ENCODE measurements at regions not wholly inside any gene's neighbourhood (a gene's known extent, or its start where the extent isn't known, plus 50 kb on each side); places are given as distances from the start of the nearest gene placed in this dataset.
"Not testable (repeated sequence)": the region's sequence is repeated elsewhere in the genome, so short reads cannot be mapped to it uniquely, and the experiment has no call there.

DNA sequence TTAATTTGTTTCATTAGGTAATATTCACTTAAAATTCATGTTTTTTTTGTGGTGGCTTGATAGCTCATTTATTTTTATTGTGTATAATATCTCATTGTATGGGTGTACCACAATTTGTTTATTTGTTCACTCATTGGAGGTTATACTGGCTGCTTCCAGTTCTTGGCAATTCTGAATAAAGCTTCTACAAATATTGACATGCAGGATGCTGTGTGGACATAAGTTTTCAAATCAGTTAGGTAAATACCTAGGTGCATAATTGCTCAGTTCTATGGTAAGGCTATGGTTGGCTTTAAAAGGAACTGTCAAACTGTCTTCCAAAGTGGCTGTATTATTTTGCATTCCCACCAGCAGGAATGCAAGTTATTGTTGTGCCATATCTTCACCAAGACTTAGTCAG is 504.5 kb upstream of the GALNTL6 start:
- no peak overlapping the region for H3K27ac ChIP-seq
- TF ChIP-seq, protein P1, sequence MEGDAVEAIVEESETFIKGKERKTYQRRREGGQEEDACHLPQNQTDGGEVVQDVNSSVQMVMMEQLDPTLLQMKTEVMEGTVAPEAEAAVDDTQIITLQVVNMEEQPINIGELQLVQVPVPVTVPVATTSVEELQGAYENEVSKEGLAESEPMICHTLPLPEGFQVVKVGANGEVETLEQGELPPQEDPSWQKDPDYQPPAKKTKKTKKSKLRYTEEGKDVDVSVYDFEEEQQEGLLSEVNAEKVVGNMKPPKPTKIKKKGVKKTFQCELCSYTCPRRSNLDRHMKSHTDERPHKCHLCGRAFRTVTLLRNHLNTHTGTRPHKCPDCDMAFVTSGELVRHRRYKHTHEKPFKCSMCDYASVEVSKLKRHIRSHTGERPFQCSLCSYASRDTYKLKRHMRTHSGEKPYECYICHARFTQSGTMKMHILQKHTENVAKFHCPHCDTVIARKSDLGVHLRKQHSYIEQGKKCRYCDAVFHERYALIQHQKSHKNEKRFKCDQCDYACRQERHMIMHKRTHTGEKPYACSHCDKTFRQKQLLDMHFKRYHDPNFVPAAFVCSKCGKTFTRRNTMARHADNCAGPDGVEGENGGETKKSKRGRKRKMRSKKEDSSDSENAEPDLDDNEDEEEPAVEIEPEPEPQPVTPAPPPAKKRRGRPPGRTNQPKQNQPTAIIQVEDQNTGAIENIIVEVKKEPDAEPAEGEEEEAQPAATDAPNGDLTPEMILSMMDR (conservative IDR thresholded peaks at IDR 0.05) = no peak

DNA sequence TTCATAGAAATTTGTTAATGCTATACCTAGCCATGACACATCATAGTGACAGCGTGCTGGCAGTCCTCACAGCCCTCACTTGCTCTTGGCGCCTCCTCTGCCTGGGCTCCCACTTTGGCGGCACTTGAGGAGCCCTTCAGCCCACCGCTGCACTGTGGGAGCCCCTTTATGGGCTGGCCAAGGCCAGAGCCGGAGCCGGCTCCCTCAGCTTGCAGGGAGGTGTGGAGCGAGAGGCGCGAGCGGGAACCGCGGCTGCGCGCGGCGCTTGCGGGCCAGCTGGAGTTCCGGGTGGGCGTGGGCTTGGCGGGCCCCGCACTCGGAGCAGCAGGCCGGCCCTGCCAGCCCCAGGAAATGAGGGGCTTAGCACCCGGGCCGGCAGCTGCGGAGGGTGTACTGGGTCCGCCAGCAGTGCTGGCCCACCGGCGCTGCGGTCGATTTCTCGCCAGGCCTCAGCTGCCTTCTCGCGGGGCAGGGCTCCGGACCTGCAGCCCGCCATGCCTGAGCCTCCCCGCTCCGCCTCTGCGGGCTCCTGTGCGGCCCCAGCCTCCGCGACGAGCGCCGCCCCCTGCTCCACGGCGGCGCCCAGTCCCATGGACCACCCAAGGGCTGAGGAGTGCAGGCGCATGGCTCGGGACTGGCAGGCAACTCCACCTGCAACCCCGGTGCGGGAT is 515.0 kb upstream of the GALNTL6 start:
- not testable (repeated sequence) for H3K27ac ChIP-seq

DNA sequence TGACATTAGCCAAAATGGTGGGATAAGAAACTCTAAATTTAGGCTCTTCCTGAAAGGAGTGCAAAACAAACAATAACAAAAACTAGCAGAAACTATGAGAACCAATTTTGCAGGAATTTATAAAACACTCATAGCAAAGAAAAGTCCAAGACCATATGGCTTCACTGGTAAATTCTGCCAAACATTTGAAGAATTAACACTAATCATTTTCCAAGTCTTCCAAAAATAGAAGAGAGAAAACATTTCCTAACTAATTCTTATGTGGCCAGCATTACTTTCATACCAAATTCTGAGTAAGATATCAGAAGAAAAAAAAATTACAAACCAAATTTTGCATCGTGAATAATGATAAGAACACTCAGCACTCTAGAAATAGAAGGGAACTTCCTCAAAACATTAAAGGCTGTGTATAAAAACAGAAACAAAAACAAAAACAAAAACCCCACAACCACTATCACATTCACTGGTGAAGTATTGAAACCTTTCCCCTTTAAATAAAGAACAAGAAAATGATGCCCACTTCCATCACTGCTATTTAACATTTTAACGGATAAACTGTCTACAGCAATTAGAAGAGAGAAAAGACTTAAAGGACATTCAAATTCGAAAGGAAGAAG is 524.3 kb upstream of the GALNTL6 start:
- TF ChIP-seq, protein P1 (conservative IDR thresholded peaks at IDR 0.05) = no peak
- no peak overlapping the region for H3K27ac ChIP-seq

DNA sequence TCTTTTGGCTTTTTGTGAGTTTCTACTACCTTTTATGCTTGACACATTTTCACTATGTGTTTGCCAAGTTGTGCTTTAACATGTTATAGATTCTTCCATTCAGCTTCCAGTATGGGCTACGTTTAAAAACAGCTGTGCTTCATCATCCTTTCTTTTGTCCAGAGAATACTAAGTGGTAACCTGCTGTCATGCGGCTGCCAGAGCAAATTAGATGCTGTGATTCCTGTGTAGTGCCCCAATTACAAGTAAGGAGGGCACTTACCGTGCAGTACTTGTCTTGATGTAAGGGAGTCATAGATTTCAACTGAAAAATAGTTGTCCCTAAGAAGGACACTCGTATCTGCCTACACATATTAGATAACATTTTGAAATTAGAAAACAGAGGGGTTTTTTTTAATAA is 531.8 kb upstream of the GALNTL6 start:
- H3K27ac ChIP-seq = no peak overlapping the region
- TF ChIP-seq, protein P1 (conservative IDR thresholded peaks at IDR 0.05) = no peak

DNA sequence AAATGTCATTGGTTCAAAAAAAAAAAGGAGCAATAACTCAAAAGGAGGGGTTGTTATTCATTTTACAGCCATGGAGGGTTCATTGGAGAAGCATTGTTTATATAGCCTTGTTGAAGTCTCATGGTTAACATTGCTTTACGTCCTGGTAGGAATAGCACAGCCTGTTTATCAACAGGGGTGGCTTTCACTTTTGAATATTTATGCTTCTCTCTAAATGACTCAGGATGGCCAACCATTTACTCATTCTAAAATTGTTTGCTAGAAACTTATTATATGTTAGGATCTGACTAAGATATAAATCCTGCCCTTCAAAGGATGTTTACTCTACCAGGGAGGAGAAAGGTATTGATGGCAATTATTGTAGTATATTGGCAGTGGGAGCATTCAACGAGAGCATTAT is 534.1 kb upstream of the GALNTL6 start:
- TF ChIP-seq, protein P1 (conservative IDR thresholded peaks at IDR 0.05) = no peak
- no peak overlapping the region for H3K27ac ChIP-seq

DNA sequence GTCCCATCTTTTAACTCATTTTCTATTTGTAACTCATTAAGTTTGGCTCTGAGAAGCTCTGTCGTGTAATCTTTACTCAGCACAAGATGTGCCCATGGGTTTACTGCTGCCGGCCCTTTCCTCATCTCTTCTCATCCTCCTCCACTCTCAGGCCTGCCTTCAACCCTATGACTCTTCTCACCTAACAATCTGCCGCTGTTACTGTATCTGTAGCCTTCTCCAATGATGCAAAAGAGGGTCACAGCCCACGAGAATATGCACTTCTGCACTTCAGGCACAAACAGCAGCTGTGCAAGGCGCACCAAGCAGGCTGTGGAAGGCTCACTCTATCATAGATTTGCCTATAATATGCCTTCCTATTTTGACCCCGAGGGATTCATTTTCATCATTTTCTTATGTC is 546.5 kb upstream of the GALNTL6 start:
- TF ChIP-seq, protein P1 (conservative IDR thresholded peaks at IDR 0.05) = no peak
- H3K27ac ChIP-seq = no peak overlapping the region

DNA sequence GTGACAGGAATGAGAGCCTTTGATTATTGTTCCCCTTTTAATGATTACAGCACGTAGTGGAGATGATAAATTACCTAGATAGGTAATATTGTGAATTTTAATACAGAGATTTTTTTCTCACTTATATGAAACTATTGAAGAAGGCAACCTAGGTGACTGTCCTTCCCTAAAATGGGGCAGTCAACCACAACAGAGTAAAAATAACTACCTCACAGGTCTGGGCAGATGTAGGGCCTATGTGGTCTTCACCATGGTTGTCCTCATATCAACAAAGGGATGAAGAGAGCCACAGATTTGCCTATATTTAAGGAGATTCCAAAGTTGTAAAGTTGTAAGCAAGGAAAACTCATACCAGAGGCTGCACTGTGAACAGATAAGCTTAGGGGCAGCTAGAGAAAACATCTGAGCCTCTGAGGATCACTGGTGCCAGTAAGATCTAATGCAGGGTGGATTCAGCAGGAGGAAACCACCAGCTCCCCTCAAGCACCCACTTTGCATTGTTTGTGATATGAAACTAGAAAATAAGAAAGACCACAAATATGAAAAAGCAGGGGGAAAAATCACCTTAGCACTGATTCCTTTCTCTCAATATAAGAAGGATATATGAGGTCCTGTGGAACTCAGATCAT is 547.9 kb upstream of the GALNTL6 start:
- no peak overlapping the region for H3K27ac ChIP-seq
- TF ChIP-seq, protein P1 (conservative IDR thresholded peaks at IDR 0.05) = no peak

DNA sequence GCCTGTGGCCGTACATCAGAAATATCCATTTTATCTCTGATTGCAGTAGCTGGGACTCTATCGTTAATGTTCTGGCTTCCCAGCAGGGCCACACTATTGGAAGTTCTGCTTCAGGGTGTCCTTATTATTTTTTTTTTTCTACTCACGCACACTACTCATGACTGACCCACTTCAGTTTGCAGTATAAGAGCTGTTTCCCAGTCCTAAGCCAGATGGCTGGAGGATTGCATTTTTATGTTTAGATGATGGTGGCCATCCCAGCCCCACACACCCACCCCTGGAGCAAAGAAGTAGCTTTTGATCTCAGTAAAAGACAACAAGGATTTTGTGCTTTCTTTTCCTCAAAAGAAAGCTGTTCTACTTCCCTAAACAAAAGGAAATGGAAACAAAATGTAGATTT is 557.0 kb upstream of the GALNTL6 start:
- TF ChIP-seq, protein P1 (conservative IDR thresholded peaks at IDR 0.05) = no peak
- H3K27ac ChIP-seq = no peak overlapping the region
